Inflammatory macrophage treated with lipopolysaccharide for 1 hour (primary cell): ENCODE measurements at regions not wholly inside any gene's neighbourhood (a gene's known extent, or its start where the extent isn't known, plus 50 kb on each side); places are given as distances from the start of the nearest gene placed in this dataset.

ENCODE experiments used
- DNase-seq, 2 donors: peaks; one replicate each; pipeline ENCODE4 v3.0.0-alpha.2; 2020 to 2022

DNA sequence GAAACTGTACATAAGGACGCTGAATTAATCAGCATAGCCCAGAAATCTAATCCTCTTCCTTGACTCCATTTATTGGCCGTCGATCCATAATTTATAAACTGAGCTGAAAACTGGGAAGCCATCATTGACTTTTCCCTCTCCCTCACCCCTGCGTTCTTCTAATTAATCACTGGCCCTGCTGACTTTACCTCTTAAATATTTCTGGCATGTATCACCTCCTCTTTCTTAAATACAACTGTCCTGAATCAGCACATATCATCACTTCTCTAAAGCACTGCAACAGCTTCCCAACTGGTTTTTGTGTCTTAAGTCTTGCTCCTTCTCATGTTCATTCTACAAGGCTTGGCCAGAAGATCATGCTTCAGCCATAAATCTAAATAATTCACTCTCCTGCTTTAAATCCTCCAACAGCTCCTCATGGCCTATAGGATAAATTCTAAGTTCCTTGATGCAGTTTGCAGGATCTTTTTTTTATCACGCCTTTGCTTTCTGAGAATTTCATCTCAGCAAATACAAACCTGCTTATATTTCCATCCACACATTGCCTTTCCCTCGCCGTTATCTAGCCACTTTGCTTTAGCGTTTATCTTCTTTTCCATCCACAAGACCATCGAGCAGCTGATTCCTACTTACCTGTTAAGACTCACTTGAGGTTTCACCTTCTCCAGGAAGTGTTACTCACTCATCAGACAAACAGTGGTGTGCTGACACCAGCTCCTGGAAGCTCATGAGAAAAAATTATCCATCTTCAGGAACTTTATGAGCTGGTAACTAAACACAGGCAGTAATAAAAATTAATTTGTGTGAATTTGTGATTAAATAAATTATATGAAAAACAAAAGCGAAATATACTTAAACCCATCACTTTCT, 295.6 kb upstream of the FLRT2 start:
- DNase-seq: no peak

DNA sequence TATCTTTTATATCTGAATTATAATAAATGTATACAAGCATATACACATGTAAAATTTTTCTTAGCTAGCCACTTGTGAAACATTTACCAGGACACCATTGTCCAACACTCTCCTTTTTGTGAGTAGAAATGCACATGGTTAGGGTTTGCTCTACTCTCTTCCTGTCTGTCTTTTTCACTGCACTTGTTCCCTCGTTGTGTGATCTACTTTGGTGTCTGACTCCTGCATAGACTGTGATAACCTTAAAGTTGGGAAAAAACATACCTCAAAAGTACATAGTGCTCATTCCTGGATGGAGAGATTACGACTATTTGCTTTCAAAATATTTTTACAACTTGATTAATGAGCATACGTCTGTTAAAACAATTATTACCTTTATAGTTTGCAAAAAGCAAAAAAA, 294.1 kb upstream of the FLRT2 start:
- DNase-seq: no peak

DNA sequence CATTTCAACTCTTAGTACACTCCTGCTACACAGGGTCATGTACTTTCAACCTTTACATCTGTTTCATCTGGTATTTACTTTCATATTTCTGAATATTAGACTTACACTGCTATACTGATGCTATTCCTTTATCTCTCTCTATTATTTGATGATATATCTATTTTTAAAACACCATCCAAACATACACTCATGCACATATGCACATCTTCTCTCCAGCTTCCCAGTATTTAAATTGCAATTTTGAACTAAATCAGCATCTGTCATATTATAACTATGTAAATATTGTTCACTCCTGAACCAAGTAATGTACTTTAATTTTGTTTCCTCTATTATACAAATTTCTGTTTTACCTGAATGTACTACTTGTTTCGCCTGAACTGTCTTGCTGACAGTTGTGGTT, 293.6 kb upstream of the FLRT2 start:
- DNase-seq: no peak

DNA sequence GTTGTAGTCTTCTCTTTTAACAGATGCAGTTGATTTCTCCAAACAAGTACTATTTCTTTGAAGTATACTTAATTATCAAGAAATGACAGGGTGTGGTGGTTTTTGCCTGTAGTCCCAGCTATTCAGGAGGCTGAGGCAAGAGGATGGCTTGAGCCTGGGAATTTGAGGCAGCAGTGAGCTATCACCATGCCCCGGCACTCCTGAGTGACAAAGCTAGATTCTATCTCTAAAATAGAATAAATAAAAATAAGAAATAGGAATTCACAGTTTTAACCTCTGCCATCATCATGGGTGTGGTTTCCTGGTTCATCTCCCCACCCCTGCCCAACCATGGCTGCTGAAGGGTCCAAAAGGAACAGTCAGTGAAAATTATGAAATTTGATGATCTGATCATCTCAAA, 290.2 kb upstream of the FLRT2 start:
- DNase-seq: no peak

DNA sequence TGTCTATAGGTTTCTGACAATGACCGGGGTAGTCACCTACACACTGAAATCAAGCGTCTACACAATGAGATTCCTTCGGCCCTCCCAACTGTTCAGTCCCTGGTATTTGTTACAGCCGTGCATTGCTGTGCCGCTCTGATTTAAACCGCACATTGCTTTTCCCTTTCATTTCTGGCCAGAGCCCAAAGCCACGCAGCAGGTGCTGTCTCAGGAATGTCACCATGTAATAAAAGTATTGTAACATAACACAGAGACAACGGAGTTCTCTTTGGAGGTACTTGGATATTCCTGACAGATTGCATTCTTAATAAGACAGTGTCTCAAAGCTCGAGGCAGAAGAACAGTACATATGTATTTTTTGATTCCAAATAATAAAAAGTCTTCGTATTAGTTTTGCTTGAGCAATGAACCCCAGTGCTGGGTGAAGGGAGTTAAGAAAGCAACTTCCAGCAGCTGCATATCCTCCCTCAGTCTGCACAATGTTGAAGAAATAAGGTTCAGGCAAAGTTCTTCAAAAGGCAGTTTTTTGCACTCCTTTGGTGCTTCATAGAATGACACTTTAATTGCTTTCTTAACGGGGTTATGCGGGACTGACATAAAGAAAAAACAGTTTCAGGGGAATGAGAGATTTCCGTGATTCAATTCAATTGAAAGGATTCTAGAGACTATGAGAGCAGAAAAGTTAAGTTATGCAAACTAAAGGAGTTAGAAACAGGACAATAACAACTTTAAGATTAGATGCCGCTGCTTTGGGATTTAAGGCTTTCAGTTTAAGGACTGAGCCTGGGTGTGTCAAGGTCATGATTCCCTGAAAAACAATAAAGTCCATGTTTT, 288.7 kb upstream of the FLRT2 start:
- no peak for DNase-seq

DNA sequence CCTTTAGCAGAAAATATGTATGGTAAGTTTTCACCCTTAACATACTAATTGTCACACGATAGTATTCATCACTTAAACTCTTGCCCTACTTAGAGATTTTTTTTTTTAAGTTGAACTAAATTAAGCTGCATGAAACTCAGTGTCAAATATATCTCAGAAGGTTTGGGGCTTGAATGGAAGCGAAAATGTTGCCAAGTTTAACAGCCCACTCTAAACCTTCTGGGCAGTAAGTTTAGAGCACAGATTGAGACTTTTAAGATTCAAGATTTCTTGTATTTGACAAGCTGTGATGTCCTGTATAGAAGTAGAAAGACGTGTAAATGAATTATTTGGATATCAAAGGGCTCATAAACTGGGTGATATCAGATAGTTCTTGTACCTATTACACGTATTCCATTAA, 287.3 kb upstream of the FLRT2 start:
- DNase-seq: no peak

DNA sequence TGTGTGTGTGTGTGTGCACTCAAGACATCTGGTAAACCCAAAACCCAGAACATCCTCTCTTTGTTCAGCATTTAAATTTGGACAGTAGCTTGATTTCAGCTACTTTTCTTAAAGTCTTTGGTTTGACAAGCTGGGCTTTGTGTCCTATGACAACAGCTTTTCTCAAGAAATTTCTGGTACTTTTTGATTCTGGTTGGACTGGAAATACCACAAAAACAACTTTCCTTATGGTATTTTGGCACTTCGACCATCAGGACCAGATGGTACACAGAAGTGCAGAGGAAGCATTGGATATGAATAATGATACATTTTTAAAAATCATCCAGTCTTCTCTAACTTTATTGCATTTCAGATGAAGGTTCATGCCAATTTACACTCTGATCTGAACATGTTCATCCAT, 286.6 kb upstream of the FLRT2 start:
- no peak for DNase-seq

DNA sequence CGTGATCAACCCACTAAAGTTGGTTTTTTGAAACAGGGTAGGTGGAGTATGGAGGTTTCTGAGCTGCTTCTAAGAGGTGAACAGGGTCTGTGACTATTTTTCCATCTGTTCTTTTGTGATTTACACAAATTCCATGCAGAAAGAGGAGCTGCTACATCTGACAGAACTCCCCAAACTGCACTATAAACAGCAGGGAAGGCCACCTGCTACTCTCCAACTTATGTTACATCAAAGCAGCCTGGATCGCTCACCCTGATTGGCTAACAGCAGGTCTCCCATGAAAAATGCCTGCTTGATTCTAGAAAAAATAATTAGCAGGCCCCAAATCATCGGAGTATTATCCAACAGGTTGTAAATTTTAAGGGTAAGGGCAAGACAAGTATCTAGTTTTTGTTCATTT, 282.9 kb upstream of the FLRT2 start:
- no peak for DNase-seq

DNA sequence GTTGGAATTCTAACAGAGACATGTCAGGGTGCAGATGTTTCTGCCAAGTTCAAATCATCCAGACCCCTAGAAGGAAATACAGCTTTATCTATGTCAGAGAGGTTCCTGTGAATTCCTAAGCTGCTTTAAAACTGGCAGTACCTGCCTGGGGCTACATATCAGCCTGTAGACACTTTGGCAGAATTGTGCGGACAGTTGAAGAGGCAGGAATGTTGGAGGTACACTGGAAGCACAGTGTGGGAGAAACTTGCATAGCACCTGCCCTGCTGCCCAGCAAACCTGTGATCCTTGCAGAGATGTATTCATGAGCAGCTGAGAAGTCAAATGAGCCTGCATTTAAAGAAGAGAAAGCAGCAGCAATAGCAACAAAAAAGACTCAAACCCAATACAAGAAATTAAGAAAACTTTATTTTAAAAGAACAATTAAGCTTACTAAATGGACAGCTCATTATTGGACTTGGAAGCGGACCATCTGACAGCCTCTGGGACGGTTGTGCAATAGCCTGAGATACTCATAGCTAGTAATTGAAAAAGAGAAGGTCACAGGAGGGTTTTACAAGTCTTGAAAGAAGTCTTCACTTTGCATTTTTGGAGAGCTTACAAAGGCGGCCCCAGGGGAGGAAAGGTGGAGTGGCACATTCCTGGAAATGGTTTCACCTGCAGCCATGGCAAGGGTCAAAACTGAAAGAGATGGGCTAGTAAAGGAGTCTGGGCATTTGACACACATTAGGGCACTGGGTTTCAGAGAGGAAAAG, 280.9 kb upstream of the FLRT2 start:
- no peak for DNase-seq

DNA sequence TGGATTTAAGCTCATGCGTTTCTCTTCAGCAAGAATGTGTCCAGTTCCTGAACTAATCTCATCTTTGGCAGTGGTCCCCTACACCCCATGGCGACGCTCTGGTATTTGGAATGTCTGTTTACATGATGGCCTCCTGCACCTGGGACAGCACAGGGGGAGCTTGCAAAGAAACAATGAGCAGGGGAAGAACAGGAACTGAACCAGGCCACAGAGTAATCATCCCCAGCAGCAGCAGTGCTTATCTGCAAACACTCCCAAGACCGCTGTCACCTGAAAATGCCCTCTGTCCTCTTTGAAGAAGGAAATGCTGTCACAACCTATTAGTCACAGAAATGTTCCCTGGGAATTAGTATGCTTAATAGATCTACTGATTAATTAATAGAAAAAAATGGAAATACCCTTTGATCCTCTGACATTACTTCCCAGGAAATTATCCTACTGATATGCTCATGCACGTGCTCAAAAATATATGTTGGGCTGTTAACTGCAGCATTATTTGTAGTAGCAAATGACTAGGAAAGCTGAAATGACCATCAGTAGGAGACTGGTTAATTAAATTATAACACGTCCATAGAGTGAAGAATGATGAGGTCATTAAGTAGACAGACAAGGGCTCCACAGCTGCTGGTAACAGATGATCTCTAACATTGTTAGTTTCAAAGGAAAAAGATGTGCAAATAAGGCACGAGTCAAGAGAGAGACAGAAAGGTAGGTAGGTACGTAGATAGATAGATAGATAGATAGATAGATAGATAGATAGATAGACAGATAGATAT, 279.3 kb upstream of the FLRT2 start:
- DNase-seq: no peak

DNA sequence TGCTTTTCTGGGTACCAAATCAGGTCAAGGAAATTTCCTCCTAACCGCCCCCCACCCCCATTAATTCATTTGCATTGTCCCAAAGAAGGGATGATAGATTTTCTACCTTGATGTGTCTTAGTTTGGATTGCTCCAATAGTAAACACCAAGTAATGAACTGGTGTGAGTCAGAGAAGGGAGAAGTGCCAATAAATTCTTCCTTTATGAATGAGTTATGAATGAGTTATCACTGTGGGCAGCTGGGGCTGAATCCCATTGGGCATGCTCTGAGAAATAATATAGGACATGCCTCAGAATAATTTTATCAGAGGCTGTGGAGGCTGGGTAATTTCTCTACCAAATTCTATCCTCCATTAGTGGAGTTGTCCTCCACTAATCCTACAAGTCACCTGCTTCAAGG, 277.9 kb upstream of the FLRT2 start:
- DNase-seq: no peak

DNA sequence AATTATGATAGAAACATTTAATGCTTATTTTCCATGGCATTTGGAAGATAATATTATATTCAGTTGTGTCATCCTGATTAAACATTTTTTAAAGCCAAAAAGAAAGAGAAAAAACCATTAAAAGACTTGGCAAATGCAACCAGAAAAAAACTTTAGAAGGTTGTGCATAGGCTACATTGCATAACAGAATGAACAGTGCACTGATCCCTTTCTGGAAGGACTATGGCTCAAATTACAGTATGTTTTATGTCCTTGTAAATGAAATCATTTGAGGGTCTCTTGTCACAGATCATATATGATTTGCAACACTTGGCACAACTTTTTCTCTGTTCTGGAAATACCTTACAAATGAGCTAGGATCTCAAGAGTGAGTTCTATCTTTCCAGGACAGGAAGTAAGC, 275.2 kb upstream of the FLRT2 start:
- DNase-seq: no peak

DNA sequence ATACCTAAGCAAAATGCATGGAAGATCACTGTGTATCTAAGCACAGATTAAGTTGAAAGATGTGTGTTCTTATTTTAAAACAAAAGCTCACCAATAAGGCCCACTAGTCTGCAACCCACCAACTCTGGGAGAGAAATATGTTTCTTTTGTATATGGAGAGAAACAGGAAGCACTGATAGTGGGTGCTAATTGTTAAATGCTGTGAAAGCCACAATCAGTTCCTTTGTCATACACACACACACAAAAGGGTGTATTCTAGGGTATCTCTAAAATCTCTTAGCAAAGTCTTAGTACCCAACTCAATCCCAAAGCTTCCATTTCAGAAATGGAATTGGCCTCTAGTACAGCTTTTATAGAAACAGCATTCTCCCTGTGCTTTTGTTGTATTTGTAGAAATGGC, 272.7 kb upstream of the FLRT2 start:
- no peak for DNase-seq

DNA sequence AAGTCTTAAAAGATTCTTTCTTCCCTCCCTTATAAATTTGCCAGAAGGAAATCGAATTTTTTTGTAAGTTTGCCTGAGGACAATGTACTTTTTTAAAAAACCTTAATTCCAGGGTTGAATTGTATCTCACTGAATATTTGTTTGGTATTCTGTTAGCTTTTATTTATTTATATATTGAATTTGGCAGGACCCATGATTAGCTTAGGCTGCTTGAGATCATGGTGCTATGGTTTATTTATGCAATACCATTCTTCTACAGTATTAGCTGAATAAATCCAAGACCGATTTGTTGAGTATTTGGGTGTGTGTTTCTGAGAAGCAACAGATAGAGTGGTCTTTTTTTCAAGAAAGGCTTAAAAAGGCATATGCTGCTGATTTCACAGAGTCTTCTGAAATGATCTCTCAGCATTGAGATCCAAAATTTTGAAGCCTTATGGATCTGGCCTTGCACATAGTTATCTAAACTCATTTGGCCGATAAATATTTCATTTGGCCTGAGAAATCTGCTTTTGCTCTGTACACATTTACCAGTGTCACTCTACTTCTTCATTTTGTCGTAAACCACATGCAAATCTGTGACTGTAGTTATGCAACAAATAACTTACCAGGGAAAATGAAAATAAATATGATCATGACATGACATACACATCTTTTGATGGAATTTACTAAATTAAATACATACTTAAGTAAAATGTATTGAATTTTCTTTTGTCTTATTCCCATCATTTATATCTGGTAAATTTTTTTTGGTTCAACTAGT, 265.8 kb upstream of the FLRT2 start:
- peak; percentile 49 to 69 for DNase-seq

DNA sequence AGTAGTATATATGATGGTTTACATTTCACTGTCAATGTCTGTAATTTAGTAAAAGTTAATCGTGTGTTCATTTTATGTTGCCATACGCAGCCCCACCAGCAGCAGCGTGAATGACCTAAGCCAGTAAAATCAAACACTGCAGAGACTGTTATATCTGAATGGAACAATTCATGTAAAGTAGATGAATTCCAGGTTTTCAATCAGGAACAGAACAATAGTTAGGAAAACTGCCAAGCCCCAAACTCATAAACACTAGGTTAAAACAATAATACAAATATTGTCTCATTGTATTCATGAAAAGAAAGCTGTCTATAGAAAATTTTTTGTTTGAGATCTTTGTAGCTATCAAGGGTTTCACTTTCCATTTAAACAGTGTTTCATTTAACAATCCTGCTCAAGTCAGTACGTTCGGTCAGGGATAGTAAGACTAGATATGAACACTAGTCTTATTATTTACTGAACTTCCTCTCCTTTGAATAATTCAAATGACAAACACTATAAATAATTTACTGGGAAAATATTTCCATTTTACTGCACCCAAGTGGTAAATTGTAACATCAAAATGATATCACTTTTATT, 256.8 kb upstream of the FLRT2 start:
- no peak for DNase-seq

DNA sequence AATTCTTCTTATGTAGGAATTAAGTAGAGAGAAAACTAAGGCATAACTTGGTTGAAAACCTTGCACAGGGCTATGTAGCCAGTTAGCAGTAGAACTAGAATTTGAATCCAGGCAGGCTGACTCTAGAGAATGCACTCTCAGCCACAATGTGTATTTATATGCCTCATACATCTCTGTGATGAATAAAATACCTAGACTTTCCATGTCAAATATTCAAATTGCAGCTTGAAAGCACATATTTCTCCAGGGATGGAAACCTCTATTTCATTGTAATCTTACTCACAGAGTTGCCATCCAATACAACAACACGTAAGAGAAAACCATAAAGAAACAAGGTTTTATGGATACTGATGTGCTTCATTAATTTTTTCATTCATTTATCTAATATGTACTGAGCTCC, 256.0 kb upstream of the FLRT2 start:
- DNase-seq: no peak

DNA sequence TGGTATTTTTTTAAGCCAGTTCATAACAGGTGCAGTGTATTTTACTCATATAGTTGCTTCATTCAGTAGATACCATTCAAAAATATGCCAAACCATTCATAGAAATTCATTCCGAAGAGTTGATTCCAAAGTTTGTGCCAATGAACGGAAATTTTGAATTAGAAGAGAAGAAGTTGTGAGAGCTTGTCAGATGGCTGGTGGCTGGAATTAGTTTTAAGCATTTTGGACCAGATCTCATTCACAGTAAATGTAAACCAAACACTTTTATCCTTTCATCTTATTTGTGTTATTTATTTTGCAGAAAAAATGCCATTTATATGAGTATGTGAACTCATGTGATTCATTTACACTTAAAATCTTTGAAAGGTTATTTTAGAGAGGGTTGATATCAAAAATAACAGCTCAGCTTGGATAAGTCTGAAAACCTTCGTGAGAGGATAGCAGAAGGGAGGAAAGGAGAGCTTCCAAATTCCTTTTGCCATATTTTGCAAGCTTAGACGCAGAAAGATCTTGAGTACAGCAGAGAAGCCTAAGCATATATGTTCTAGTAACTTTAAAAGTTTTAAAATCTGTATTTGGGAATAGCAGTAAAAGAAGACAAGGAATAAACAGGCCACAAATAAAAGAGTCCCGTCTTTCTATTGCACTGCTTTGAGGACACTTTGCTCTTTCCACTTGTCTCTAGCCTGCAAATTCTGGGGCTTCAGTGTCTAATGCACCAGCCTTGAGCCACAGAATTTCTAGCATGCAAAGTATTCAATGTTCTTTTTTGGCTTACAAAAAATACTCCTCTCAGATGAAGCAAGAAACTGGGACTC, 253.6 kb upstream of the FLRT2 start:
- no peak for DNase-seq

DNA sequence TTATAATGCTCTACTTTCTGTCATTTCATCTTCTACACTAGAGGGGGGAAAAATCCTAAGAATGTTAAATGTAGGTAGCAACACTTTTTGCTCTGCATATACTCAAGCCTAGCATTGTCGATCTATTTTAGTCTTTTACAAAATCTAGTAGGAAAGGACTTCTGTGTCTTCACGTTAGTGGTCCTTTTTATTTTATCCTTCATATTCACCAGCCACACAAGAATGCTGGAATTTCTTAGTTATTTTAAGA, 253.0 kb upstream of the FLRT2 start:
- no peak for DNase-seq

DNA sequence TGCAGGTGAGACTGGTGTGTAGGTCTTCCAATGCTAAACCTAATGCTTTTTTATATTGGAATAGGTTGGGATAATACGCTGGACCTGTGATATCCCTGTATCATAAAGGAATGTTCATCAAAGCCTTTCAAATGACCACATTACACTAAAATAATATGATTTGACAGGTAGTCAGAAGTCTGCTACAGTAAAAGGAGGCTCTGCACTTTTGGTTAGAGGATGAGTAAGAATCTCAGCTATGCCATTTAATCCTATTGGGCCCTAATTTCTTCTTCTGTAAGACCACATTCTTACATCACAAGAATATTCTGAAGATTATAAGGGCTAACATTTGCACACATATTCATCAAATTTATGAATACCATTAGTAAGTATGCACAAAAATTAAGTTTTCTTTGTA, 250.5 kb upstream of the FLRT2 start:
- DNase-seq: no peak

DNA sequence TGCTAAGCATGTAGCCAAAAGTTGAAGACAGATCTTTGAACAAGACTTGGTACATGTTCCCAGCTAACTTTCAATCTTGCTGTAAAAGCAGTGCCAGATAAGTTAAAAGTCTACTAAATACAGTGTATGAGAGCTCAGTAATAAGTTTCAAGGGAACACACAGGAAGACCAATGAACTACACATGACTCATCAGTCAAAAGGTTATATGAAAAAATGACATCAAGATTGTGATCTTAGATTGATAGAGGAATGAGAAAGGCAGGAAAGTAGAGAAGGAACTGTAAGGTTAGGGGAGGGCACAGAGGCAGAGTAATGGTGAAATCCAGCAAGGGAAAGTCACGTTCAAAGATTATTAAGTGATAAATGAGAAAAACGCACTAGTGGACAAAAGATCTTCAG, 249.9 kb upstream of the FLRT2 start:
- DNase-seq: no peak

DNA sequence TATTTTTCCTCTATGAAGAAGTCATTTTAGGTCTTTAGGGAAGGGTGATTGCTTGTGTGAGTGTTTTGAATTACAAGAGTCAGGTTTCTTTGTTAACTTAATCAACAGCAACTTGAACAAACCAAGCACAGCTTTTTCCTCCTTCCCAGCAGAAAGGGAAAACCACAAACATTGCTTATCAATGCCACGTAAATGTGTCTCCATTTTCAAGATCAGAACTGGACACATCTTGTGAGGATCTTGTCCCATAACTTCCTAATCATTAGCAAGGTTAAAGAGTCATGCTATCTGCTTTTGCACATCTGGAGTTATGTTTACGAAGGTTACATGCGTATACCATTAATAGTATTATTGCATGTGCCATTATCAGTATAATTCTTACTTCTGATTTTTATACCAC, 248.0 kb upstream of the FLRT2 start:
- DNase-seq: no peak
